ENCODE measurements at regions not wholly inside any gene's neighbourhood (a gene's known extent, or its start where the extent isn't known, plus 50 kb on each side); places are given as distances from the start of the nearest gene placed in this dataset.

DNA sequence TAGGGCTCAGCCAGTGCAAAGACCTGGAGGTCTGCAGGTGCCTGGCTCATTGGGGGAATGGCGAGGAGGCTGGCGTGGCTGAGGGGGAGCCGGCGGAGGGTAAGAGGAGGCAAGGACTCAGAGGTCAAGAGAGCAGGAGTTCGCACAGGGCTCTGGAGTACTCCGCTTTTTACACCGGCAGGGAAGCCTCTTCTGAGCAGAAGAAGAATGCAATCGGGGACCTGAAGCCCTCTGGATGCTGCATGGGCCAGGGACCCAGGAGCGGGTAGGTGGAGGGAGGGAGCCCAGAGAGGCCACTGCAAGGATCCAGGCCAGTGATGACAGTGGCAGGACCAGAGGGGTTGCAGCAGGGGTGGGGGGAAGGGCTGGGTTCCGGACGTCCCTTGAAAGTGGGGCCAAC lies 70.4 kb upstream of the TAMM41 start:
- Histone ChIP-seq H2AFZ (ENCODE audit: insufficient read depth, low read depth, low read length, poor library complexity, severe bottlenecking) (no peak overlapping the region), H3K4me3 (ENCODE audit: control extremely low read depth in 1 of 5, extremely low read depth in 1 of 5, insufficient read depth in 1 of 5, low read depth in 2 of 5, low read length in 4 of 5) (no peak overlapping the region), H4K20me1 (ENCODE audit: control insufficient read depth, insufficient read depth, low read length, poor library complexity, severe bottlenecking) (no peaks in the 10 kb centered on the region), H3K9me3 (ENCODE audit: control extremely low read depth in 1 of 3, control insufficient read depth in 2 of 3, insufficient read depth in 1 of 3, low read length in 2 of 3) (peaks cover 0 to 14% (median 0%) of the 10 kb centered on the region in 3 donors), H3K4me2 (replicated peaks; ENCODE audit: low read depth, low read length, poor library complexity, severe bottlenecking) (no peak overlapping the region), H3K36me3 (replicated peaks in 1 of 2; ENCODE audit: control extremely low read depth in 1 of 2, control insufficient read depth in 1 of 2, extremely low read depth in 1 of 2, insufficient read depth in 2 of 2, low read length in 1 of 2) (no peaks in the 10 kb centered on the region), H3K9ac (ENCODE audit: low read length) (no peak overlapping the region), H3K27ac (ENCODE audit: low read length in 2 of 2) (no peak overlapping the region), H3K79me2 (ENCODE audit: control insufficient read depth, insufficient read depth, low read length) (no peaks in the 10 kb centered on the region), H3K4me1 (ENCODE audit: control insufficient read depth in 2 of 2, insufficient read depth in 2 of 2, low read length in 2 of 2) (no peaks in the 10 kb centered on the region), H3K27me3 (replicated peaks in 1 of 4; ENCODE audit: control extremely low read depth in 1 of 4, control insufficient read depth in 3 of 4, insufficient read depth in 4 of 4, low read length in 3 of 4) (no peaks in the 10 kb centered on the region)
- peaks cover 5% of the 10 kb centered on the region for H3K9me3 Mint-ChIP-seq (ENCODE audit: insufficient read depth)
- no peaks in the 10 kb centered on the region for H3K27me3 Mint-ChIP-seq
- ChIA-PET POLR2A (no interaction called here), CTCF (no interaction called here)
- TF ChIP-seq EZH2 (IDR thresholded peaks at IDR 0.05; ENCODE audit: borderline replicate concordance, insufficient read depth, low read depth, low read length, poor library complexity, severe bottlenecking), result no peak
- TF ChIP-seq, protein P1, sequence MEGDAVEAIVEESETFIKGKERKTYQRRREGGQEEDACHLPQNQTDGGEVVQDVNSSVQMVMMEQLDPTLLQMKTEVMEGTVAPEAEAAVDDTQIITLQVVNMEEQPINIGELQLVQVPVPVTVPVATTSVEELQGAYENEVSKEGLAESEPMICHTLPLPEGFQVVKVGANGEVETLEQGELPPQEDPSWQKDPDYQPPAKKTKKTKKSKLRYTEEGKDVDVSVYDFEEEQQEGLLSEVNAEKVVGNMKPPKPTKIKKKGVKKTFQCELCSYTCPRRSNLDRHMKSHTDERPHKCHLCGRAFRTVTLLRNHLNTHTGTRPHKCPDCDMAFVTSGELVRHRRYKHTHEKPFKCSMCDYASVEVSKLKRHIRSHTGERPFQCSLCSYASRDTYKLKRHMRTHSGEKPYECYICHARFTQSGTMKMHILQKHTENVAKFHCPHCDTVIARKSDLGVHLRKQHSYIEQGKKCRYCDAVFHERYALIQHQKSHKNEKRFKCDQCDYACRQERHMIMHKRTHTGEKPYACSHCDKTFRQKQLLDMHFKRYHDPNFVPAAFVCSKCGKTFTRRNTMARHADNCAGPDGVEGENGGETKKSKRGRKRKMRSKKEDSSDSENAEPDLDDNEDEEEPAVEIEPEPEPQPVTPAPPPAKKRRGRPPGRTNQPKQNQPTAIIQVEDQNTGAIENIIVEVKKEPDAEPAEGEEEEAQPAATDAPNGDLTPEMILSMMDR (IDR thresholded peaks at IDR 0.05), result no peak
- no peak overlapping the region for H3K4me3 Mint-ChIP-seq
- ATAC-seq (ENCODE audit: low read depth) (no peak), DNase-seq (no peak)
- WGBS (ENCODE audit: insufficient coverage), result 99% methylated on average over 11 of the region's 11 CpGs
- no peak overlapping the region for H3K27ac Mint-ChIP-seq
- no peaks in the 10 kb centered on the region for H3K4me1 Mint-ChIP-seq
- intact Hi-C loops (cut with micrococcal nuclease), result no loop called here

- H3K4me2 ChIP-seq (replicated peaks; ENCODE audit: low read depth, low read length, poor library complexity, severe bottlenecking), result no peak overlapping the region
- H3K4me1 ChIP-seq (ENCODE audit: control insufficient read depth in 2 of 2, insufficient read depth in 2 of 2, low read length in 2 of 2), result no peaks in the 10 kb centered on the region
- POLR2A ChIA-PET, result no interaction called here
- ATAC-seq (ENCODE audit: low read depth) (no peak), DNase-seq (no peak)
- TF ChIP-seq EZH2 (IDR thresholded peaks at IDR 0.05; ENCODE audit: borderline replicate concordance, insufficient read depth, low read depth, low read length, poor library complexity, severe bottlenecking), result no peak
- TF ChIP-seq, protein P1 (IDR thresholded peaks at IDR 0.05), result no peak
- no peaks in the 10 kb centered on the region for H3K36me3 ChIP-seq (replicated peaks in 1 of 2; ENCODE audit: control extremely low read depth in 1 of 2, control insufficient read depth in 1 of 2, extremely low read depth in 1 of 2, insufficient read depth in 2 of 2, low read length in 1 of 2)
- H2AFZ ChIP-seq (ENCODE audit: insufficient read depth, low read depth, low read length, poor library complexity, severe bottlenecking), result no peak overlapping the region
- Mint-ChIP-seq H3K27me3 (no peaks in the 10 kb centered on the region), H3K4me3 (no peak overlapping the region), H3K27ac (no peak overlapping the region), H3K9me3 (ENCODE audit: insufficient read depth) (peaks cover 5% of the 10 kb centered on the region), H3K4me1 (no peaks in the 10 kb centered on the region)
- no peak overlapping the region for H3K9ac ChIP-seq (ENCODE audit: low read length)
- WGBS (ENCODE audit: insufficient coverage), result 87% methylated on average over 5 of the region's 7 CpGs
- no peaks in the 10 kb centered on the region for H3K79me2 ChIP-seq (ENCODE audit: control insufficient read depth, insufficient read depth, low read length)
- H3K9me3 ChIP-seq (ENCODE audit: control extremely low read depth in 1 of 3, control insufficient read depth in 2 of 3, insufficient read depth in 1 of 3, low read length in 2 of 3), result peaks cover 0 to 14% (median 0%) of the 10 kb centered on the region in 3 donors
- H3K27me3 ChIP-seq (replicated peaks in 1 of 4; ENCODE audit: control extremely low read depth in 1 of 4, control insufficient read depth in 3 of 4, insufficient read depth in 4 of 4, low read length in 3 of 4), result no peaks in the 10 kb centered on the region
- H3K4me3 ChIP-seq (ENCODE audit: control extremely low read depth in 1 of 5, extremely low read depth in 1 of 5, insufficient read depth in 1 of 5, low read depth in 2 of 5, low read length in 4 of 5), result no peak overlapping the region
- CTCF ChIA-PET, result no interaction called here
- intact Hi-C loops (cut with micrococcal nuclease), result no loop called here
- no peak overlapping the region for H3K27ac ChIP-seq (ENCODE audit: low read length in 2 of 2)
- H4K20me1 ChIP-seq (ENCODE audit: control insufficient read depth, insufficient read depth, low read length, poor library complexity, severe bottlenecking), result no peaks in the 10 kb centered on the region
These were observed 72.7 kb upstream of the TAMM41 start for GRCh38 chr3:11919390-11919789.

All from B cell (primary cell).